ENCODE measurements at regions not wholly inside any gene's neighbourhood (a gene's known extent, or its start where the extent isn't known, plus 50 kb on each side); places are given as distances from the start of the nearest gene placed in this dataset.

DNA sequence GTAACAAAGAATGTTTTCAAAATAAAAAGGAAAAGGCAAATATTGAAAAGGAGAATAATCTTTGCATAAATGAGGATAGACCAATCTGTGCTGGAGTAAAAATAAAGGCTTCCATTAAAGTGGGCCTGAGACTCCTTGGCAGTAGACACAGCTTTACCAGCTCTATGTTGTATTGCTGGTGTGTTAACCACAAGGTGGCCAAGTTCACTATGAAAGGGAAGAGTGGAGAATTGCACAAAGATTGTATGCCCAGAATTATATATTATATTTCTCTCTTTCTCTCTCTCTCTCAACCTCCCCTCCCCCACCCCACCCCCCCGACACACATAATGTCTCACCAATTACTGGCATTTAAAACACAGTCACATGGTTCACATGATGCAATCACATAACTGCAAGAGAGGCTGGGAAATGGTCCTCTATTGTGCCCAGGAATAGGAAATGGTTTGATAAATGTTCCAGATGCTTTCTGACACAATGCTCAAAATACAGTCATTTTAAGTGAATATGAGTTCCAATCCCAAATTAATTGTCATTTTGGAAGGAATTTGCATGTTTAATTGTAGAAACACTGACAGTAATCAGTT, 222.6 kb upstream of the SYT1 start:
- TF ChIP-seq, protein P1, sequence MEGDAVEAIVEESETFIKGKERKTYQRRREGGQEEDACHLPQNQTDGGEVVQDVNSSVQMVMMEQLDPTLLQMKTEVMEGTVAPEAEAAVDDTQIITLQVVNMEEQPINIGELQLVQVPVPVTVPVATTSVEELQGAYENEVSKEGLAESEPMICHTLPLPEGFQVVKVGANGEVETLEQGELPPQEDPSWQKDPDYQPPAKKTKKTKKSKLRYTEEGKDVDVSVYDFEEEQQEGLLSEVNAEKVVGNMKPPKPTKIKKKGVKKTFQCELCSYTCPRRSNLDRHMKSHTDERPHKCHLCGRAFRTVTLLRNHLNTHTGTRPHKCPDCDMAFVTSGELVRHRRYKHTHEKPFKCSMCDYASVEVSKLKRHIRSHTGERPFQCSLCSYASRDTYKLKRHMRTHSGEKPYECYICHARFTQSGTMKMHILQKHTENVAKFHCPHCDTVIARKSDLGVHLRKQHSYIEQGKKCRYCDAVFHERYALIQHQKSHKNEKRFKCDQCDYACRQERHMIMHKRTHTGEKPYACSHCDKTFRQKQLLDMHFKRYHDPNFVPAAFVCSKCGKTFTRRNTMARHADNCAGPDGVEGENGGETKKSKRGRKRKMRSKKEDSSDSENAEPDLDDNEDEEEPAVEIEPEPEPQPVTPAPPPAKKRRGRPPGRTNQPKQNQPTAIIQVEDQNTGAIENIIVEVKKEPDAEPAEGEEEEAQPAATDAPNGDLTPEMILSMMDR (IDR thresholded peaks at IDR 0.05), result no peak
- no peak for TF ChIP-seq POLR2A (IDR thresholded peaks at IDR 0.05)

Data from transverse colon (tissue), 3 donors.